HG03175 (cell line): ENCODE measurements at regions not wholly inside any gene's neighbourhood (a gene's known extent, or its start where the extent isn't known, plus 50 kb on each side); places are given as distances from the start of the nearest gene placed in this dataset.
"Not testable (repeated sequence)": the region's sequence is repeated elsewhere in the genome, so short reads cannot be mapped to it uniquely, and the experiment has no call there.

Source experiments
- ATAC-seq: cut with Tn5 transposase; IDR thresholded peaks from one replicate; pipeline ENCODE4 v1.9.1; 2021; ENCODE audit warnings: mild to moderate bottlenecking, moderate library complexity; ENCODE audit not compliant: unreplicated experiment

- no peak for ATAC-seq
These were observed 462.0 kb upstream of the RUNX1 start for GRCh38 chr21:35510957-35511695.

GRCh38 chr21:35510294-35510693, 461.2 kb upstream of the RUNX1 start:
- no peak for ATAC-seq

GRCh38 chr21:35509001-35509704, 460.1 kb upstream of the RUNX1 start:
- no peak for ATAC-seq

GRCh38 chr21:35508139-35508888, 459.2 kb upstream of the RUNX1 start:
- ATAC-seq, result no peak

GRCh38 chr21:35507181-35507759, 458.2 kb upstream of the RUNX1 start:
- ATAC-seq, result no peak

- ATAC-seq, result no peak
These were observed 457.7 kb upstream of the RUNX1 start for GRCh38 chr21:35506771-35507170.

GRCh38 chr21:35506352-35506751, 457.2 kb upstream of the RUNX1 start:
- ATAC-seq, result no peak

- ATAC-seq, result no peak
These were observed 455.9 kb upstream of the RUNX1 start for GRCh38 chr21:35504951-35505466.

- no peak for ATAC-seq
These were observed 455.2 kb upstream of the RUNX1 start for GRCh38 chr21:35504277-35504676.

- no peak for ATAC-seq
These were observed 454.6 kb upstream of the RUNX1 start for GRCh38 chr21:35503671-35504070.

GRCh38 chr21:35502821-35503220, 453.7 kb upstream of the RUNX1 start:
- no peak for ATAC-seq

- not testable (repeated sequence) for ATAC-seq
These were observed 448.4 kb upstream of the RUNX1 start for GRCh38 chr21:35497522-35497921.

- no peak for ATAC-seq
These were observed 443.0 kb upstream of the RUNX1 start for GRCh38 chr21:35491920-35492678.

GRCh38 chr21:35491114-35491513, 442.0 kb upstream of the RUNX1 start:
- no peak for ATAC-seq

- no peak for ATAC-seq
These were observed 440.4 kb upstream of the RUNX1 start for GRCh38 chr21:35489389-35489980.

- ATAC-seq, result no peak
These were observed 439.8 kb upstream of the RUNX1 start for GRCh38 chr21:35488946-35489345.

GRCh38 chr21:35485364-35485763, 436.3 kb upstream of the RUNX1 start:
- no peak for ATAC-seq

- ATAC-seq, result no peak
These were observed 435.7 kb upstream of the RUNX1 start for GRCh38 chr21:35484851-35485250.

GRCh38 chr21:35484032-35484431, 434.9 kb upstream of the RUNX1 start:
- ATAC-seq, result no peak
